ENCODE measurements at regions not wholly inside any gene's neighbourhood (a gene's known extent, or its start where the extent isn't known, plus 50 kb on each side); places are given as distances from the start of the nearest gene placed in this dataset.

DNA sequence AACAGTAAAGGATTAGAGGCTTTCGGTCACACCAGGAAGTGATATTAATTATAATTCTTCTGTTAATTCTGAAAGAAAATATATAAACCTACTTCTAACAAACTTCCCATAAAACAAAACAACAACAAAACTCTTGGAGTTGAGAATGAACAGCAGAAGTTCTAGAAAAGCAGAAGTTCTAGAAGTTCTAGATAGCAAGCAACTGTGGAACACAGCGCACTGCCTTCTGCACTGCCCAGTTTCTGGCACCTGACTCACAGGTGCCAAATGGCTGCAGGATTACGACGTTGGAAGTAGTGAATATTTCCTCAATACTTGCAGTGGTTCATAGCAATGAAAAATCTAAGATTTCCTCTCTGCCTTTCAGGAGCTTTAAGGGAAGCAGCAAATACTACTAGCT, 132.2 kb downstream of the OR13A1 start:
- ATAC-seq (no peak), DNase-seq (ENCODE audit: low spot score) (no peak)
- Mint-ChIP-seq H3K9me3 (no peaks in the 10 kb centered on the region), H3K36me3 (no peaks in the 10 kb centered on the region), H3K4me3 (no peak overlapping the region), H3K27me3 (ENCODE audit: low read depth) (no peaks in the 10 kb centered on the region), H3K27ac (no peak overlapping the region), H3K4me1 (no peaks in the 10 kb centered on the region)
- ChIA-PET POLR2A (no interaction called here), CTCF (no interaction called here)
- no peak for TF ChIP-seq GRHL2 (CRISPR knock-in tag; IDR thresholded peaks at IDR 0.05; ENCODE audit: insufficient replicate concordance, severe bottlenecking)
- TF ChIP-seq, protein P1, sequence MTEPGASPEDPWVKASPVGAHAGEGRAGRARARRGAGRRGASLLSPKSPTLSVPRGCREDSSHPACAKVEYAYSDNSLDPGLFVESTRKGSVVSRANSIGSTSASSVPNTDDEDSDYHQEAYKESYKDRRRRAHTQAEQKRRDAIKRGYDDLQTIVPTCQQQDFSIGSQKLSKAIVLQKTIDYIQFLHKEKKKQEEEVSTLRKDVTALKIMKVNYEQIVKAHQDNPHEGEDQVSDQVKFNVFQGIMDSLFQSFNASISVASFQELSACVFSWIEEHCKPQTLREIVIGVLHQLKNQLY (CRISPR knock-in tag; IDR thresholded peaks at IDR 0.05), result no peak
- TF ChIP-seq, protein P2, sequence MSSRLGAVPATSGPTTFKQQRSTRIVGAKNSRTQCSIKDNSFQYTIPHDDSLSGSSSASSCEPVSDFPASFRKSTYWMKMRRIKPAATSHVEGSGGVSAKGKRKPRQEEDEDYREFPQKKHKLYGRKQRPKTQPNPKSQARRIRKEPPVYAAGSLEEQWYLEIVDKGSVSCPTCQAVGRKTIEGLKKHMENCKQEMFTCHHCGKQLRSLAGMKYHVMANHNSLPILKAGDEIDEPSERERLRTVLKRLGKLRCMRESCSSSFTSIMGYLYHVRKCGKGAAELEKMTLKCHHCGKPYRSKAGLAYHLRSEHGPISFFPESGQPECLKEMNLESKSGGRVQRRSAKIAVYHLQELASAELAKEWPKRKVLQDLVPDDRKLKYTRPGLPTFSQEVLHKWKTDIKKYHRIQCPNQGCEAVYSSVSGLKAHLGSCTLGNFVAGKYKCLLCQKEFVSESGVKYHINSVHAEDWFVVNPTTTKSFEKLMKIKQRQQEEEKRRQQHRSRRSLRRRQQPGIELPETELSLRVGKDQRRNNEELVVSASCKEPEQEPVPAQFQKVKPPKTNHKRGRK (CRISPR knock-in tag; IDR thresholded peaks at IDR 0.05; ENCODE audit: borderline replicate concordance), result no peak
- no peak for TF ChIP-seq SMAD3 (CRISPR knock-in tag; IDR thresholded peaks at IDR 0.05; ENCODE audit: borderline replicate concordance)
- TF ChIP-seq ZNF232 (CRISPR knock-in tag; IDR thresholded peaks at IDR 0.05), result no peak
- TF ChIP-seq, protein P3, sequence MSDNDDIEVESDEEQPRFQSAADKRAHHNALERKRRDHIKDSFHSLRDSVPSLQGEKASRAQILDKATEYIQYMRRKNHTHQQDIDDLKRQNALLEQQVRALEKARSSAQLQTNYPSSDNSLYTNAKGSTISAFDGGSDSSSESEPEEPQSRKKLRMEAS (CRISPR knock-in tag; IDR thresholded peaks at IDR 0.05), result no peak
- no peak for TF ChIP-seq ATF1 (CRISPR knock-in tag; IDR thresholded peaks at IDR 0.05)
- TF ChIP-seq ZNF263 (CRISPR knock-in tag; IDR thresholded peaks at IDR 0.05; ENCODE audit: low read depth), result no peak
- TF ChIP-seq GTF2I (CRISPR knock-in tag; conservative IDR thresholded peaks at IDR 0.05), result no peak
- TF ChIP-seq, protein P4, sequence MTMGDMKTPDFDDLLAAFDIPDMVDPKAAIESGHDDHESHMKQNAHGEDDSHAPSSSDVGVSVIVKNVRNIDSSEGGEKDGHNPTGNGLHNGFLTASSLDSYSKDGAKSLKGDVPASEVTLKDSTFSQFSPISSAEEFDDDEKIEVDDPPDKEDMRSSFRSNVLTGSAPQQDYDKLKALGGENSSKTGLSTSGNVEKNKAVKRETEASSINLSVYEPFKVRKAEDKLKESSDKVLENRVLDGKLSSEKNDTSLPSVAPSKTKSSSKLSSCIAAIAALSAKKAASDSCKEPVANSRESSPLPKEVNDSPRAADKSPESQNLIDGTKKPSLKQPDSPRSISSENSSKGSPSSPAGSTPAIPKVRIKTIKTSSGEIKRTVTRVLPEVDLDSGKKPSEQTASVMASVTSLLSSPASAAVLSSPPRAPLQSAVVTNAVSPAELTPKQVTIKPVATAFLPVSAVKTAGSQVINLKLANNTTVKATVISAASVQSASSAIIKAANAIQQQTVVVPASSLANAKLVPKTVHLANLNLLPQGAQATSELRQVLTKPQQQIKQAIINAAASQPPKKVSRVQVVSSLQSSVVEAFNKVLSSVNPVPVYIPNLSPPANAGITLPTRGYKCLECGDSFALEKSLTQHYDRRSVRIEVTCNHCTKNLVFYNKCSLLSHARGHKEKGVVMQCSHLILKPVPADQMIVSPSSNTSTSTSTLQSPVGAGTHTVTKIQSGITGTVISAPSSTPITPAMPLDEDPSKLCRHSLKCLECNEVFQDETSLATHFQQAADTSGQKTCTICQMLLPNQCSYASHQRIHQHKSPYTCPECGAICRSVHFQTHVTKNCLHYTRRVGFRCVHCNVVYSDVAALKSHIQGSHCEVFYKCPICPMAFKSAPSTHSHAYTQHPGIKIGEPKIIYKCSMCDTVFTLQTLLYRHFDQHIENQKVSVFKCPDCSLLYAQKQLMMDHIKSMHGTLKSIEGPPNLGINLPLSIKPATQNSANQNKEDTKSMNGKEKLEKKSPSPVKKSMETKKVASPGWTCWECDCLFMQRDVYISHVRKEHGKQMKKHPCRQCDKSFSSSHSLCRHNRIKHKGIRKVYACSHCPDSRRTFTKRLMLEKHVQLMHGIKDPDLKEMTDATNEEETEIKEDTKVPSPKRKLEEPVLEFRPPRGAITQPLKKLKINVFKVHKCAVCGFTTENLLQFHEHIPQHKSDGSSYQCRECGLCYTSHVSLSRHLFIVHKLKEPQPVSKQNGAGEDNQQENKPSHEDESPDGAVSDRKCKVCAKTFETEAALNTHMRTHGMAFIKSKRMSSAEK (CRISPR knock-in tag; IDR thresholded peaks at IDR 0.05; ENCODE audit: borderline replicate concordance), result no peak
- TF ChIP-seq, protein P5, sequence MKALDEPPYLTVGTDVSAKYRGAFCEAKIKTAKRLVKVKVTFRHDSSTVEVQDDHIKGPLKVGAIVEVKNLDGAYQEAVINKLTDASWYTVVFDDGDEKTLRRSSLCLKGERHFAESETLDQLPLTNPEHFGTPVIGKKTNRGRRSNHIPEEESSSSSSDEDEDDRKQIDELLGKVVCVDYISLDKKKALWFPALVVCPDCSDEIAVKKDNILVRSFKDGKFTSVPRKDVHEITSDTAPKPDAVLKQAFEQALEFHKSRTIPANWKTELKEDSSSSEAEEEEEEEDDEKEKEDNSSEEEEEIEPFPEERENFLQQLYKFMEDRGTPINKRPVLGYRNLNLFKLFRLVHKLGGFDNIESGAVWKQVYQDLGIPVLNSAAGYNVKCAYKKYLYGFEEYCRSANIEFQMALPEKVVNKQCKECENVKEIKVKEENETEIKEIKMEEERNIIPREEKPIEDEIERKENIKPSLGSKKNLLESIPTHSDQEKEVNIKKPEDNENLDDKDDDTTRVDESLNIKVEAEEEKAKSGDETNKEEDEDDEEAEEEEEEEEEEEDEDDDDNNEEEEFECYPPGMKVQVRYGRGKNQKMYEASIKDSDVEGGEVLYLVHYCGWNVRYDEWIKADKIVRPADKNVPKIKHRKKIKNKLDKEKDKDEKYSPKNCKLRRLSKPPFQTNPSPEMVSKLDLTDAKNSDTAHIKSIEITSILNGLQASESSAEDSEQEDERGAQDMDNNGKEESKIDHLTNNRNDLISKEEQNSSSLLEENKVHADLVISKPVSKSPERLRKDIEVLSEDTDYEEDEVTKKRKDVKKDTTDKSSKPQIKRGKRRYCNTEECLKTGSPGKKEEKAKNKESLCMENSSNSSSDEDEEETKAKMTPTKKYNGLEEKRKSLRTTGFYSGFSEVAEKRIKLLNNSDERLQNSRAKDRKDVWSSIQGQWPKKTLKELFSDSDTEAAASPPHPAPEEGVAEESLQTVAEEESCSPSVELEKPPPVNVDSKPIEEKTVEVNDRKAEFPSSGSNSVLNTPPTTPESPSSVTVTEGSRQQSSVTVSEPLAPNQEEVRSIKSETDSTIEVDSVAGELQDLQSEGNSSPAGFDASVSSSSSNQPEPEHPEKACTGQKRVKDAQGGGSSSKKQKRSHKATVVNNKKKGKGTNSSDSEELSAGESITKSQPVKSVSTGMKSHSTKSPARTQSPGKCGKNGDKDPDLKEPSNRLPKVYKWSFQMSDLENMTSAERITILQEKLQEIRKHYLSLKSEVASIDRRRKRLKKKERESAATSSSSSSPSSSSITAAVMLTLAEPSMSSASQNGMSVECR (CRISPR knock-in tag; IDR thresholded peaks at IDR 0.05; ENCODE audit: borderline replicate concordance), result no peak
- no peak for TF ChIP-seq CBFB (CRISPR knock-in tag; IDR thresholded peaks at IDR 0.05; ENCODE audit: low read depth)
- TF ChIP-seq TEAD1 (CRISPR knock-in tag; IDR thresholded peaks at IDR 0.05), result no peak

DNA sequence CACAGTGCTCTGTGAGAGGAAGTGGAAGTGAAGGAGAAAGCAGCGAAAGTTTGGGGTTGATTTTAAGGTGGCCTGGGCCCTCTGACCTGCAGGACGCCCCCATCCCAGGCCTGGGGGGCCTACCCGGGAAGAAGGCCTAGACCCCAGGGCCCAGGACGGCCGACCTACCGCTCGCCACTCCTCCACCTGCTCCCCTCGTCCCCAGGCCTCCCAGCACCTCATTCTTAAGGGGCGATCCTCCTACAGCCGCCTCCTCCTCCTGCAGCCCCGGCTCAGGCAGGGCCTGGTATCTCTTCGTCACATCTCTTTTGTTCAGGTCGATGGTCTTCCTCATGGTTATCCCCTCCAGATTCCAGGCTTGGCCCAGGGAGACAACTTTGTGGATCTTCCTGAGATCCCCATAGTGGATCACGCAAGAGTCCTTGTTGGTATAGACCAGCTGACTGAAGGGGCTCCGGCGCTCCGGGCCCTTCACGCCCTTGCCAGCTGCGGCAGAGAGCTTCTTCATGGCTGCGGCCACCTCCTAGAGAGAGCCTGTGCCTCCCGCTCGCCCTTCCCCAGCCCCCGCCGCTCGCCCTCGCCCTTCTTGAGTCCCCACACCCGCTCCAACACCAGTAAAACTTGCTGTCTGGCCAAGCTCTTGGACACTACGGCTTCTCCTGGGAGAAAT, 117.5 kb downstream of the OR13A1 start:
- H3K9me3 Mint-ChIP-seq, result no peaks in the 10 kb centered on the region
- no peaks in the 10 kb centered on the region for H3K27me3 Mint-ChIP-seq (ENCODE audit: low read depth)
- H3K27ac Mint-ChIP-seq, result no peak overlapping the region
- no peak for DNase-seq (ENCODE audit: low spot score)
- no peaks in the 10 kb centered on the region for H3K4me1 Mint-ChIP-seq
- no peak for ATAC-seq
- ChIA-PET POLR2A (no interaction called here), CTCF (no interaction called here)
- H3K4me3 Mint-ChIP-seq, result no peak overlapping the region
- H3K36me3 Mint-ChIP-seq, result no peaks in the 10 kb centered on the region
- TF ChIP-seq ZNF423 (CRISPR knock-in tag; IDR thresholded peaks at IDR 0.05) (no peak), ZNF671 (CRISPR knock-in tag; IDR thresholded peaks at IDR 0.05) (no peak), MXD4 (CRISPR knock-in tag; IDR thresholded peaks at IDR 0.05; ENCODE audit: borderline replicate concordance) (no peak), NR2C2 (CRISPR knock-in tag; IDR thresholded peaks at IDR 0.05) (no peak), HMGA2 (CRISPR knock-in tag; IDR thresholded peaks at IDR 0.05) (no peak), NFYB (CRISPR knock-in tag; conservative IDR thresholded peaks at IDR 0.05; ENCODE audit: low read depth) (no peak)
- TF ChIP-seq, protein P6, sequence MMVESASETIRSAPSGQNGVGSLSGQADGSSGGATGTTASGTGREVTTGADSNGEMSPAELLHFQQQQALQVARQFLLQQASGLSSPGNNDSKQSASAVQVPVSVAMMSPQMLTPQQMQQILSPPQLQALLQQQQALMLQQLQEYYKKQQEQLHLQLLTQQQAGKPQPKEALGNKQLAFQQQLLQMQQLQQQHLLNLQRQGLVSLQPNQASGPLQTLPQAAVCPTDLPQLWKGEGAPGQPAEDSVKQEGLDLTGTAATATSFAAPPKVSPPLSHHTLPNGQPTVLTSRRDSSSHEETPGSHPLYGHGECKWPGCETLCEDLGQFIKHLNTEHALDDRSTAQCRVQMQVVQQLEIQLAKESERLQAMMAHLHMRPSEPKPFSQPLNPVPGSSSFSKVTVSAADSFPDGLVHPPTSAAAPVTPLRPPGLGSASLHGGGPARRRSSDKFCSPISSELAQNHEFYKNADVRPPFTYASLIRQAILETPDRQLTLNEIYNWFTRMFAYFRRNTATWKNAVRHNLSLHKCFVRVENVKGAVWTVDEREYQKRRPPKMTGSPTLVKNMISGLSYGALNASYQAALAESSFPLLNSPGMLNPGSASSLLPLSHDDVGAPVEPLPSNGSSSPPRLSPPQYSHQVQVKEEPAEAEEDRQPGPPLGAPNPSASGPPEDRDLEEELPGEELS (CRISPR knock-in tag; IDR thresholded peaks at IDR 0.05), result no peak
